Left ventricle myocardium inferior (tissue), 1 donor: ENCODE measurements at regions not wholly inside any gene's neighbourhood (a gene's known extent, or its start where the extent isn't known, plus 50 kb on each side); places are given as distances from the start of the nearest gene placed in this dataset.

Experiments used
- DNase-seq: peaks from one replicate; pipeline ENCODE4 v3.0.0-alpha.2; 2020
- H3K27ac ChIP-seq: fragments of 200-600 bp; replicated peaks from 2 replicates; pipeline ENCODE4 v1.8.0; 2021
- H3K27me3 ChIP-seq: fragments of 200-600 bp; 2 replicates; pipeline ENCODE4 v1.8.0; 2021; ENCODE audit warnings: low read depth
- H3K36me3 ChIP-seq: fragments of 200-600 bp; 2 replicates; pipeline ENCODE4 v1.8.0; 2021
- H3K4me1 ChIP-seq: fragments of 200-600 bp; 2 replicates; pipeline ENCODE4 v1.8.0; 2021
- H3K4me3 ChIP-seq: fragments of 200-600 bp; 2 replicates; pipeline ENCODE4 v1.8.0; 2021; ENCODE audit warnings: mild to moderate bottlenecking, moderate library complexity
- H3K9me3 ChIP-seq: fragments of 200-600 bp; replicated peaks from 2 replicates; pipeline ENCODE4 v1.8.0; 2021
- CTCF ChIP-seq: fragments of 200-600 bp; IDR thresholded peaks from 2 replicates; pipeline ENCODE4 v1.8.0; 2021; ENCODE audit warnings: antibody characterized with exemption, mild to moderate bottlenecking, borderline replicate concordance
- intact Hi-C: fragments of 100-400 bp; cut with micrococcal nuclease; formaldehyde crosslinking; loops from one replicate; pipeline ENCODE4 v1.11.0; 2022
- donor health status: DM: no; HTN: yes; CAD: no; lungs with severe emphysema.

- no peak overlapping the region for H3K4me3 ChIP-seq
- no peak overlapping the region for H3K27ac ChIP-seq
- H3K9me3 ChIP-seq: peaks cover 27% of the 10 kb centered on the region
- H3K36me3 ChIP-seq: no peaks in the 10 kb centered on the region
- no peak for TF ChIP-seq CTCF
- DNase-seq: no peak
- H3K4me1 ChIP-seq: no peaks in the 10 kb centered on the region
- intact Hi-C loops: no loop called here
- H3K27me3 ChIP-seq: no peaks in the 10 kb centered on the region
These were observed 65.8 kb upstream of the ZEB1 start for GRCh38 chr10:31253237-31253636.

GRCh38 chr10:31261511-31262311 is 57.3 kb upstream of the ZEB1 start:
- intact Hi-C loops: no loop called here
- Histone ChIP-seq H3K9me3 (no peaks in the 10 kb centered on the region), H3K4me3 (peak overlapping the region; percentile 39), H3K36me3 (no peaks in the 10 kb centered on the region), H3K4me1 (peaks cover 23% of the 10 kb centered on the region), H3K27me3 (no peaks in the 10 kb centered on the region), H3K27ac (peak overlapping the region; percentile 73)
- no peak for TF ChIP-seq CTCF
- no peak for DNase-seq

- H3K36me3 ChIP-seq: no peaks in the 10 kb centered on the region
- peak overlapping the region; percentile 73 for H3K27ac ChIP-seq
- H3K4me1 ChIP-seq: peaks cover 23% of the 10 kb centered on the region
- no peaks in the 10 kb centered on the region for H3K9me3 ChIP-seq
- no peaks in the 10 kb centered on the region for H3K27me3 ChIP-seq
- no peak for TF ChIP-seq CTCF
- DNase-seq: no peak
- intact Hi-C loops: no loop called here
- peak overlapping the region; percentile 39 for H3K4me3 ChIP-seq
These were observed 56.3 kb upstream of the ZEB1 start for GRCh38 chr10:31262672-31263071.

GRCh38 chr10:31263903-31264302 is 55.1 kb upstream of the ZEB1 start:
- H3K36me3 ChIP-seq: no peaks in the 10 kb centered on the region
- DNase-seq: no peak
- H3K27me3 ChIP-seq: no peaks in the 10 kb centered on the region
- no peak overlapping the region for H3K4me3 ChIP-seq
- peaks cover 23% of the 10 kb centered on the region for H3K4me1 ChIP-seq
- no peaks in the 10 kb centered on the region for H3K9me3 ChIP-seq
- intact Hi-C loops: no loop called here
- TF ChIP-seq CTCF: no peak
- H3K27ac ChIP-seq: peak overlapping the region; percentile 73

GRCh38 chr10:31268444-31269303 is 50.3 kb upstream of the ZEB1 start:
- TF ChIP-seq CTCF: no peak
- H3K27ac ChIP-seq: peak overlapping the region; percentile 21

More at GRCh38 chr10:31268444-31269303, 50.3 kb upstream of the ZEB1 start:
- DNase-seq: no peak
- Histone ChIP-seq H3K4me3 (no peak overlapping the region), H3K9me3 (peaks cover 6% of the 10 kb centered on the region), H3K36me3 (no peaks in the 10 kb centered on the region), H3K27me3 (no peaks in the 10 kb centered on the region), H3K4me1 (no peaks in the 10 kb centered on the region)
- intact Hi-C loops: no loop called here
